KMS-11 (cell line): ENCODE measurements at regions not wholly inside any gene's neighbourhood (a gene's known extent, or its start where the extent isn't known, plus 50 kb on each side); places are given as distances from the start of the nearest gene placed in this dataset.

Experiments used
- H2AFZ ChIP-seq: fragments of 200-600 bp; sonication (generic); 2 replicates; pipeline ENCODE4 v1.6.1; 2016; ENCODE audit warnings: antibody characterized with exemption, mixed run types, low read depth
- H3K27ac ChIP-seq: fragments of 200-600 bp; sonication (generic); 2 replicates; pipeline ENCODE4 v1.6.1; 2016; ENCODE audit warnings: mild to moderate bottlenecking, mixed run types
- H3K27me3 ChIP-seq: fragments of 200-600 bp; sonication (generic); 2 replicates; pipeline ENCODE4 v1.6.1; 2017; ENCODE audit warnings: mild to moderate bottlenecking, low read depth, mixed run types, moderate library complexity; ENCODE audit not compliant: insufficient read depth
- H3K36me3 ChIP-seq: fragments of 200-600 bp; sonication (generic); 2 replicates; pipeline ENCODE4 v1.6.1; 2017; ENCODE audit warnings: mild to moderate bottlenecking, mixed run types; ENCODE audit not compliant: insufficient read depth
- H3K4me1 ChIP-seq: fragments of 200-600 bp; sonication (generic); 2 replicates; pipeline ENCODE4 v1.6.1; 2016; ENCODE audit warnings: mild to moderate bottlenecking, low read depth, mixed run types; ENCODE audit not compliant: poor library complexity, severe bottlenecking
- H3K4me2 ChIP-seq: fragments of 200-600 bp; sonication (generic); 2 replicates; pipeline ENCODE4 v1.7.0; 2016; ENCODE audit warnings: mild to moderate bottlenecking, mixed run types
- H3K4me3 ChIP-seq: fragments of 200-600 bp; sonication (generic); IDR thresholded peaks from 2 replicates; pipeline ENCODE4 v1.6.1; 2017; ENCODE audit warnings: low read depth, low read length, mixed read lengths; ENCODE audit not compliant: insufficient read depth
- H3K79me2 ChIP-seq: fragments of 200-600 bp; sonication (generic); 2 replicates; pipeline ENCODE4 v1.6.1; 2016; ENCODE audit warnings: low read depth, mixed run types; ENCODE audit not compliant: insufficient read depth
- H3K9ac ChIP-seq: fragments of 200-600 bp; sonication (generic); 2 replicates; pipeline ENCODE4 v1.6.1; 2016; ENCODE audit warnings: mild to moderate bottlenecking, mixed run types
- H4K20me1 ChIP-seq: fragments of 200-600 bp; sonication (generic); 2 replicates; pipeline ENCODE4 v1.6.1; 2016; ENCODE audit warnings: mild to moderate bottlenecking, mixed run types; ENCODE audit not compliant: insufficient read depth
- TF ChIP-seq, protein P1 (sequence below): fragments of 200-600 bp; sonication (generic); conservative IDR thresholded peaks from 2 replicates; pipeline ENCODE4 v1.6.1; 2017; ENCODE audit warnings: low read depth, mild to moderate bottlenecking, antibody characterized with exemption, low read length, moderate library complexity, mixed read lengths

DNA sequence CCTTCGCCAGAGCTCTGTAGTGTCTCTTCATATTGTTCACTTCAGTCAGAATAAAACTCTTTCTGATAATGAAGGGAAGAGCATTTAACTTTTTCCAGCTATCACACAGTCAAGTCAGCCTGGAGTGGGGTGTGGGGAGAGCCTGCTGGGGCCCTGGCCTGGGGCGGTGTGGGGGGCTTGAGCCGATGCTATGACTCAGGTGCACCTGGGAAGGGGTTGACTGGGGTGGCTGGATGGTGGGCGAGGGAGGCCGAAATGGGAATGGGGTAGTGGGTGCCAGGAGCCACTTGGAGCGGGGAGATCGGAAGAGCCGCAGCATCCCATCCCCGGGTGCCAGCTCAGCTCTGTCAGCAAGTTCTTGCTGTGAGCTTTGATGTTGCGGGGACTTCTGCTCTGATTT is 100.9 kb downstream of the NXPE2 start:
- no peaks in the 10 kb centered on the region for H3K36me3 ChIP-seq
- H3K79me2 ChIP-seq: no peaks in the 10 kb centered on the region
- H3K4me2 ChIP-seq: no peak overlapping the region
- H3K9ac ChIP-seq: no peak overlapping the region
- H3K27me3 ChIP-seq: no peaks in the 10 kb centered on the region
- H4K20me1 ChIP-seq: no peaks in the 10 kb centered on the region
- no peak overlapping the region for H3K27ac ChIP-seq
- TF ChIP-seq, protein P1, sequence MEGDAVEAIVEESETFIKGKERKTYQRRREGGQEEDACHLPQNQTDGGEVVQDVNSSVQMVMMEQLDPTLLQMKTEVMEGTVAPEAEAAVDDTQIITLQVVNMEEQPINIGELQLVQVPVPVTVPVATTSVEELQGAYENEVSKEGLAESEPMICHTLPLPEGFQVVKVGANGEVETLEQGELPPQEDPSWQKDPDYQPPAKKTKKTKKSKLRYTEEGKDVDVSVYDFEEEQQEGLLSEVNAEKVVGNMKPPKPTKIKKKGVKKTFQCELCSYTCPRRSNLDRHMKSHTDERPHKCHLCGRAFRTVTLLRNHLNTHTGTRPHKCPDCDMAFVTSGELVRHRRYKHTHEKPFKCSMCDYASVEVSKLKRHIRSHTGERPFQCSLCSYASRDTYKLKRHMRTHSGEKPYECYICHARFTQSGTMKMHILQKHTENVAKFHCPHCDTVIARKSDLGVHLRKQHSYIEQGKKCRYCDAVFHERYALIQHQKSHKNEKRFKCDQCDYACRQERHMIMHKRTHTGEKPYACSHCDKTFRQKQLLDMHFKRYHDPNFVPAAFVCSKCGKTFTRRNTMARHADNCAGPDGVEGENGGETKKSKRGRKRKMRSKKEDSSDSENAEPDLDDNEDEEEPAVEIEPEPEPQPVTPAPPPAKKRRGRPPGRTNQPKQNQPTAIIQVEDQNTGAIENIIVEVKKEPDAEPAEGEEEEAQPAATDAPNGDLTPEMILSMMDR: no peak
- H3K4me3 ChIP-seq: no peak overlapping the region
- H3K4me1 ChIP-seq: no peaks in the 10 kb centered on the region
- no peak overlapping the region for H2AFZ ChIP-seq

DNA sequence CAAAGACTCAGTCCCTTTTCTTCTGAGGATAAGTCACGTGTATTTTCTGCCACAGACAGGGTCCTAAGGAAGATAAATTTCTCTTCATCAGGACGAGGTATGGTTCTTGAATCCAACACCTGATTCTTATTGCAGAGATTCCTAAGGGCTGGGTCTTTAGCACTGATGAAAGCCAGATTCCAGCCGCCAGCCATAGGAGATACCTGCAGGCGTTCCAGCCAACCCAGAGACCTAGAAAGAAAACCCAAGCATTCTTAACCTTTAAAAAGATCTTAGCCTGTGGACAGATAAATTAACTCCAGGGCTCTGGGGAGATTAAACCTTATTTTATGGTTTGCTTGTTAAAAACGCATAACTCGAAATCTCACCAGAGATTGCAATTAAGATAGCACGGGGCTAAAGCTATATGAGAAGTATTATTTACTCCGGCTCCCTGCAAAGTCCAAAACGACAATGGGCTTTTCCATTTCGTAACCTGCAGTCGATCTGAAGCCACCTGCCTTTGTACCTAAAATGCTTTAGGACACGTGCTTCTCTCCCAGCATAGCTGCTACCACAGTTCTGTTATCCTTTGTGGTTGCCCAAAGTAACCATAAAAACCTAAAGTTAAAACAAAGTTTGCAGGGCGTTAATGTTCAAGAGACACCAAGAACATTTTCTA is 104.5 kb downstream of the NXPE2 start:
- Histone ChIP-seq H2AFZ (no peak overlapping the region), H3K4me3 (no peak overlapping the region), H3K9ac (no peak overlapping the region), H4K20me1 (no peaks in the 10 kb centered on the region), H3K27me3 (no peaks in the 10 kb centered on the region), H3K79me2 (no peaks in the 10 kb centered on the region), H3K4me1 (no peaks in the 10 kb centered on the region), H3K27ac (no peak overlapping the region), H3K4me2 (no peak overlapping the region), H3K36me3 (no peaks in the 10 kb centered on the region)
- TF ChIP-seq, protein P1: no peak

DNA sequence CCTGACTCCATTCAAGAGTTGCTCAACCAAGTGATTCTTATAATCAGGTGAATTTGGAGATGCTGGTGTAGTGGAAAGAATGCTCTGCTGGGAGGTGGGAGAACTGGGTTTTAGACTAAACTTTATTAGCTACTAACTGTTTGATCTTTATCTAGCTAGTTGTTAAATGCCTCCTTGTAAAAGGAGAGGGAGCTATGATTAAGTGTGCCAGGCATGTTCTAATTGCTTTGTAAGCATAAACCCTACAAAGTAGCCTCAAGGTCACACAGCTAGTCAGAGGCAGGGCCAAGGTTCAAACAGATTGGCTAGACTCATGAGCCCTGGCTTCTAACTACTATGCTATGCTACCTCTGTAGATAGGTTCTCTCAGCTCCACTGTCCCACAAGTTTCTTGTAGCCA is 105.5 kb downstream of the NXPE2 start:
- H3K27me3 ChIP-seq: no peaks in the 10 kb centered on the region
- no peaks in the 10 kb centered on the region for H3K4me1 ChIP-seq
- no peaks in the 10 kb centered on the region for H3K36me3 ChIP-seq

DNA sequence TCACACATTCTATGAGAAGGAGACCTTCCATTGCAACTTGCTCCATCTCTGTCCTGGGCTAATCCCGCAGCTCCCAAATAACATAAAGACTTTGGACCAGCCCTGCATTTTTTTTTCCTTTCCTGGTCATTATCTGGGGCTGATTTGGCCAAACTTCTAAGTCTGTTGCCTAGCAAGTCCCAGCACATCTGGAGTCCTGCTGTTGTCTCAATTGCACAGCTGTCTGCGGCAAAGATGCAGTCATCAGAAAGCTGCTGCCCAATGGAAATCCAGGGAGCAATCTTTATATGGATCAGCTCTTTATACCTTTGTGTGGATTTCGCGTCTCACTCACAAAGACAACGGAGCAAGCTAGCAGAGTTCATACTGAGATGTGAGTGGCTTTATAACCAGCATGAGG is 105.9 kb downstream of the NXPE2 start:
- Histone ChIP-seq H3K9ac (no peak overlapping the region), H3K4me1 (no peaks in the 10 kb centered on the region), H4K20me1 (no peaks in the 10 kb centered on the region), H3K4me2 (no peak overlapping the region), H3K79me2 (no peaks in the 10 kb centered on the region), H3K36me3 (no peaks in the 10 kb centered on the region), H3K27me3 (no peaks in the 10 kb centered on the region), H3K4me3 (no peak overlapping the region), H3K27ac (no peak overlapping the region), H2AFZ (no peak overlapping the region)
- TF ChIP-seq, protein P1: no peak

More for the DNA sequence above, 105.5 kb downstream of the NXPE2 start:
- Histone ChIP-seq H3K4me3 (no peak overlapping the region), H3K9ac (no peak overlapping the region), H4K20me1 (no peaks in the 10 kb centered on the region), H3K4me2 (no peak overlapping the region), H2AFZ (no peak overlapping the region), H3K27ac (no peak overlapping the region), H3K79me2 (no peaks in the 10 kb centered on the region)
- TF ChIP-seq, protein P1: no peak
